HUES6 (cell line): ENCODE measurements at regions not wholly inside any gene's neighbourhood (a gene's known extent, or its start where the extent isn't known, plus 50 kb on each side); places are given as distances from the start of the nearest gene placed in this dataset.
"Not testable (repeated sequence)": the region's sequence is repeated elsewhere in the genome, so short reads cannot be mapped to it uniquely, and the experiment has no call there.

ENCODE experiments used
- H3K27ac ChIP-seq: 2 replicates; pipeline ENCODE4 v1.7.0; 2013; ENCODE audit warnings: low read depth, mild to moderate bottlenecking, low read length, inconsistent platforms
- H3K27me3 ChIP-seq: 2 replicates; pipeline ENCODE4 v1.6.1; 2013; ENCODE audit warnings: low read length; ENCODE audit not compliant: control insufficient read depth, insufficient read depth
- H3K36me3 ChIP-seq: 2 replicates; pipeline ENCODE4 v1.6.1; 2013; ENCODE audit warnings: low read length; ENCODE audit not compliant: control insufficient read depth, insufficient read depth
- H3K4me1 ChIP-seq: 2 replicates; pipeline ENCODE4 v1.6.1; 2013; ENCODE audit warnings: low read length; ENCODE audit not compliant: control insufficient read depth, insufficient read depth
- H3K4me3 ChIP-seq: 2 replicates; pipeline ENCODE4 v1.5.1; 2013; ENCODE audit warnings: low read depth, low read length
- H3K9ac ChIP-seq: one replicate; pipeline ENCODE4 v1.6.1; 2013; ENCODE audit warnings: mild to moderate bottlenecking, low read length
- H3K9me3 ChIP-seq: 2 replicates; pipeline ENCODE4 v1.6.1; 2013; ENCODE audit warnings: low read depth, low read length; ENCODE audit not compliant: control insufficient read depth, insufficient read depth

- Histone ChIP-seq H3K4me1 (peaks cover 11% of the 10 kb centered on the region), H3K36me3 (no peaks in the 10 kb centered on the region), H3K27ac (no peak overlapping the region), H3K9me3 (no peaks in the 10 kb centered on the region), H3K9ac (no peak overlapping the region), H3K4me3 (no peak overlapping the region), H3K27me3 (no peaks in the 10 kb centered on the region)
These were observed 519.5 kb upstream of the LMCD1 start for GRCh38 chr3:7982126-7982525.

DNA sequence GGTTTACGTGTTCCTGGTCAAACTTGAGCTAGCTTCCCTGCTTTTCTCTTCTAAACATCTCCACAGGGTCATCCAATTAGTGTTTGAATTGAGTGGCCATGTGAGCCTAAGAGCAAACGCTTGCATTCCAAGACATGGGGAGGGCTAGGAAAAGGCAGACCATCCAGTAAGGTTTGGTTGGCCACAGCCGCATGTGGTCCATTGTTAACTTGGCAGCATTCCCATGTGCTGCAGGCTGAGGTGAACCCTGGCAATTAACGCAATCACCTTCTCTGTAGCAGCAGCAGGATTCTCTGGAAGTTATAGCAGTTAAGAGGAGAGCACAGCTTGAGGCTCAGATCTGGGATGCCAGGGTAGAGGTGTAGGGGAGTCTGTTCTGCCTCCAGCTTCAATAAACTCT is 502.2 kb upstream of the LMCD1 start:
- Histone ChIP-seq H3K9ac (no peak overlapping the region), H3K27me3 (no peaks in the 10 kb centered on the region), H3K9me3 (no peaks in the 10 kb centered on the region), H3K4me3 (no peak overlapping the region), H3K36me3 (no peaks in the 10 kb centered on the region), H3K27ac (no peak overlapping the region), H3K4me1 (no peaks in the 10 kb centered on the region; the same call in 1 of the 2 replicates)

GRCh38 chr3:8001307-8001706 is 500.3 kb upstream of the LMCD1 start:
- H3K4me3 ChIP-seq = no peak overlapping the region

GRCh38 chr3:8001712-8002111 is 499.9 kb upstream of the LMCD1 start:
- Histone ChIP-seq H3K4me1 (no peaks in the 10 kb centered on the region; the same call in 1 of the 2 replicates), H3K27ac (no peak overlapping the region), H3K9ac (no peak overlapping the region), H3K9me3 (no peaks in the 10 kb centered on the region), H3K27me3 (no peaks in the 10 kb centered on the region), H3K36me3 (no peaks in the 10 kb centered on the region), H3K4me3 (no peak overlapping the region)

More at GRCh38 chr3:8001307-8001706, 500.3 kb upstream of the LMCD1 start:
- Histone ChIP-seq H3K27me3 (no peaks in the 10 kb centered on the region), H3K9ac (no peak overlapping the region), H3K27ac (no peak overlapping the region), H3K9me3 (no peaks in the 10 kb centered on the region), H3K4me1 (no peaks in the 10 kb centered on the region; the same call in 1 of the 2 replicates), H3K36me3 (no peaks in the 10 kb centered on the region)

GRCh38 chr3:8011902-8012301 is 489.7 kb upstream of the LMCD1 start:
- Histone ChIP-seq H3K27me3 (no peaks in the 10 kb centered on the region), H3K36me3 (no peaks in the 10 kb centered on the region), H3K4me3 (no peak overlapping the region), H3K9me3 (peaks cover 8% of the 10 kb centered on the region), H3K4me1 (no peaks in the 10 kb centered on the region; the same call in 1 of the 2 replicates), H3K9ac (no peak overlapping the region), H3K27ac (no peak overlapping the region)

GRCh38 chr3:8020047-8020841 is 481.4 kb upstream of the LMCD1 start:
- no peaks in the 10 kb centered on the region for H3K27me3 ChIP-seq
- H3K9ac ChIP-seq = no peak overlapping the region
- H3K9me3 ChIP-seq = peaks cover 20% of the 10 kb centered on the region
- peaks cover 10% of the 10 kb centered on the region; the same call in 1 of the 2 replicates for H3K4me1 ChIP-seq
- H3K36me3 ChIP-seq = no peaks in the 10 kb centered on the region
- H3K4me3 ChIP-seq = no peak overlapping the region
- peak overlapping the region; percentile 40; the same call in 1 of the 2 replicates for H3K27ac ChIP-seq

- Histone ChIP-seq H3K9ac (no peak overlapping the region), H3K4me1 (no peaks in the 10 kb centered on the region), H3K36me3 (no peaks in the 10 kb centered on the region), H3K4me3 (no peak overlapping the region), H3K27me3 (no peaks in the 10 kb centered on the region), H3K9me3 (peaks cover 5% of the 10 kb centered on the region; the same call in 1 of the 2 replicates), H3K27ac (no peak overlapping the region)
These were observed 473.7 kb upstream of the LMCD1 start for GRCh38 chr3:8027954-8028353.

DNA sequence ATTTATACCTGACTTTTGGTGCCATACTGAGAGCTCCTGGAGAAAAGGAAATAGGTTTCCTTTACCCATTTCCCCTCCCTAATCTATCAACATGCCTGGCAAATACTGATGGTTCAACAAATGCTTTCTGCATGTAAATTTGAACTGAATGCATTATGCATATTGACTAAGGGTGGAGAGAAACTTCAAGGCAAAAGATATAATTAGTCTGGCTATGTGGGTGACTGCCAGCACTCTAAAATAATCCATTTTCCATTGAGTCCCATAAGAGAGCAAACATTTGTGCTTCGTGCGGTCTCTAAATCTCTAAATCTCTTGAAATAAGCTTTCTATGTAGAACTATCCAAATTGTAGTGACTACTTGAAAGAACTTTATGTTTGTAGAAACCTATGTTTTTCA is 451.3 kb upstream of the LMCD1 start:
- Histone ChIP-seq H3K27ac (no peak overlapping the region), H3K27me3 (no peaks in the 10 kb centered on the region), H3K36me3 (no peaks in the 10 kb centered on the region), H3K9me3 (no peaks in the 10 kb centered on the region), H3K4me3 (no peak overlapping the region), H3K4me1 (peaks cover 9% of the 10 kb centered on the region; the same call in 1 of the 2 replicates), H3K9ac (no peak overlapping the region)

- no peak overlapping the region for H3K9ac ChIP-seq
- no peaks in the 10 kb centered on the region for H3K36me3 ChIP-seq
- H3K9me3 ChIP-seq = no peaks in the 10 kb centered on the region
- no peak overlapping the region for H3K27ac ChIP-seq
- H3K4me3 ChIP-seq = no peak overlapping the region
- no peaks in the 10 kb centered on the region for H3K27me3 ChIP-seq
- H3K4me1 ChIP-seq = peaks cover 9% of the 10 kb centered on the region; the same call in 1 of the 2 replicates
These were observed 449.0 kb upstream of the LMCD1 start for GRCh38 chr3:8052659-8053058.

- H3K27ac ChIP-seq, H3K4me3 ChIP-seq, H3K4me1 ChIP-seq, H3K9ac ChIP-seq, H3K36me3 ChIP-seq, H3K27me3 ChIP-seq: not testable (repeated sequence)
- H3K9me3 ChIP-seq = peaks cover 11% of the 10 kb centered on the region
These were observed 433.5 kb upstream of the LMCD1 start for GRCh38 chr3:8068135-8068534.

- H3K9ac ChIP-seq = no peak overlapping the region
- H3K9me3 ChIP-seq = peaks cover 11% of the 10 kb centered on the region
- no peak overlapping the region for H3K4me3 ChIP-seq
- H3K36me3 ChIP-seq = no peaks in the 10 kb centered on the region
- H3K27me3 ChIP-seq = no peaks in the 10 kb centered on the region
- no peak overlapping the region; the same call in 1 of the 2 replicates for H3K27ac ChIP-seq
- peaks cover 8% of the 10 kb centered on the region; the same call in 1 of the 2 replicates for H3K4me1 ChIP-seq
These were observed 432.2 kb upstream of the LMCD1 start for GRCh38 chr3:8069471-8069870.
